ENCODE measurements at regions not wholly inside any gene's neighbourhood (a gene's known extent, or its start where the extent isn't known, plus 50 kb on each side); places are given as distances from the start of the nearest gene placed in this dataset.

GRCh38 chr2:175362331-175362730 is 180.8 kb upstream of the ATP5MC3 start:
- Histone ChIP-seq H3K4me3 (replicated peaks; ENCODE audit: insufficient read depth, low read length) (no peak overlapping the region), H3K27me3 (ENCODE audit: insufficient read depth, poor library complexity, severe bottlenecking) (peaks cover 14% of the 10 kb centered on the region), H3K27ac (replicated peaks) (no peak overlapping the region)
- DNase-seq (ENCODE audit: low read depth in 1 of 2, low spot score in 1 of 2): no peak
- TF ChIP-seq CTCF (IDR thresholded peaks at IDR 0.05; ENCODE audit: insufficient read depth, low read length) (no peak), SPI1 (IDR thresholded peaks at IDR 0.05; ENCODE audit: borderline replicate concordance, low read depth) (no peak), GABPA (IDR thresholded peaks at IDR 0.05; ENCODE audit: low read depth) (no peak), REST (IDR thresholded peaks at IDR 0.05; ENCODE audit: insufficient replicate concordance, low read depth) (no peak), POLR2AphosphoS5 (IDR thresholded peaks at IDR 0.05; ENCODE audit: low read depth) (no peak)

- DNase-seq (ENCODE audit: low read depth in 1 of 2, low spot score in 1 of 2): no peak
- TF ChIP-seq GABPA (IDR thresholded peaks at IDR 0.05; ENCODE audit: low read depth) (no peak), REST (IDR thresholded peaks at IDR 0.05; ENCODE audit: insufficient replicate concordance, low read depth) (no peak), SPI1 (IDR thresholded peaks at IDR 0.05; ENCODE audit: borderline replicate concordance, low read depth) (no peak), CTCF (IDR thresholded peaks at IDR 0.05; ENCODE audit: insufficient read depth, low read length) (no peak), POLR2AphosphoS5 (IDR thresholded peaks at IDR 0.05; ENCODE audit: low read depth) (no peak)
- H3K4me3 ChIP-seq (replicated peaks; ENCODE audit: insufficient read depth, low read length): no peak overlapping the region
- H3K27me3 ChIP-seq (ENCODE audit: insufficient read depth, poor library complexity, severe bottlenecking): peaks cover 12% of the 10 kb centered on the region
- H3K27ac ChIP-seq (replicated peaks): no peak overlapping the region
These were observed 178.2 kb upstream of the ATP5MC3 start for GRCh38 chr2:175359710-175360109.

GRCh38 chr2:175356901-175357300 is 175.4 kb upstream of the ATP5MC3 start:
- Histone ChIP-seq H3K27ac (replicated peaks) (no peak overlapping the region), H3K27me3 (ENCODE audit: insufficient read depth, poor library complexity, severe bottlenecking) (peaks cover 6% of the 10 kb centered on the region), H3K4me3 (replicated peaks; ENCODE audit: insufficient read depth, low read length) (no peak overlapping the region)
- no peak for DNase-seq (ENCODE audit: low read depth in 1 of 2, low spot score in 1 of 2)
- TF ChIP-seq GABPA (IDR thresholded peaks at IDR 0.05; ENCODE audit: low read depth) (no peak), REST (IDR thresholded peaks at IDR 0.05; ENCODE audit: insufficient replicate concordance, low read depth) (no peak)

GRCh38 chr2:175355246-175355645 is 173.7 kb upstream of the ATP5MC3 start:
- no peak for DNase-seq (ENCODE audit: low read depth in 1 of 2, low spot score in 1 of 2)
- no peak overlapping the region for H3K27ac ChIP-seq (replicated peaks)
- TF ChIP-seq REST (IDR thresholded peaks at IDR 0.05; ENCODE audit: insufficient replicate concordance, low read depth) (no peak), CTCF (IDR thresholded peaks at IDR 0.05; ENCODE audit: insufficient read depth, low read length) (no peak), SPI1 (IDR thresholded peaks at IDR 0.05; ENCODE audit: borderline replicate concordance, low read depth) (no peak), GABPA (IDR thresholded peaks at IDR 0.05; ENCODE audit: low read depth) (no peak), POLR2AphosphoS5 (IDR thresholded peaks at IDR 0.05; ENCODE audit: low read depth) (no peak)
- no peak overlapping the region for H3K4me3 ChIP-seq (replicated peaks; ENCODE audit: insufficient read depth, low read length)
- H3K27me3 ChIP-seq (ENCODE audit: insufficient read depth, poor library complexity, severe bottlenecking): peaks cover 2% of the 10 kb centered on the region

All from HL-60 (cell line).